Testis (tissue), 2 donors: ENCODE measurements at regions not wholly inside any gene's neighbourhood (a gene's known extent, or its start where the extent isn't known, plus 50 kb on each side); places are given as distances from the start of the nearest gene placed in this dataset.

ENCODE experiments used
- CTCF ChIP-seq, 3 experiments: fragments of 450-650 bp in 2 of 3; fragments of 200-600 bp in 1 of 3; sonication (generic) in 1 of 3; IDR thresholded peaks; one replicate each; pipeline ENCODE4 v1.5.1; 2016 to 2019; ENCODE audit warnings: antibody characterized with exemption in 3 of 3, mild to moderate bottlenecking in 2 of 3, moderate library complexity in 1 of 3
- POLR2A ChIP-seq: fragments of 450-650 bp; IDR thresholded peaks from one replicate; pipeline ENCODE4 v1.6.1; 2017; ENCODE audit warnings: antibody characterized with exemption, mild to moderate bottlenecking, moderate library complexity

GRCh38 chr7:33792041-33792440 lies 113.3 kb upstream of the BMPER start:
- TF ChIP-seq CTCF (IDR thresholded peaks at IDR 0.05), result no peak
- TF ChIP-seq POLR2A, result no peak
